ENCODE measurements at regions not wholly inside any gene's neighbourhood (a gene's known extent, or its start where the extent isn't known, plus 50 kb on each side); places are given as distances from the start of the nearest gene placed in this dataset.

DNA sequence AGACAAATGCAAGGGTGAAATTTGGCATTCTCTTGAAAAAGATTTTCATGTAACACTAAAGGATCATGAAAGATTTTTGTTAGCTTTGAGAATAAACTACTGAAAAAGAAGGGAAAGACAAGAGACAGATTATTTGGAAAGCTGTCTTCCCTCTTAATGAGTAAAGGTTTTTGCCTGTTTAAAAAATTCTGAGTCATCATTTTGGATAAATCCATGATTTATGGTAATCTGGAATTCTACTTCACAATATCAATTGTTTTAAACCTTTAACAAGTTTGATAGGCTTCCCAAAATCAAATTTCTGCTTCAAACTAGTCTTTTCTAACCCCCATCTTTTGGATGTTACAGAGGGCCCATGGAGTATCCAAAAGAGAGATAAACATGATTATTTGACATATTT is 641.5 kb upstream of the EPHA6 start:
- Histone ChIP-seq H3K9ac (ENCODE audit: insufficient read depth in 1 of 2, low read depth in 2 of 2, low read length in 2 of 2) (no peak overlapping the region), H3K27ac (ENCODE audit: extremely low read depth, low read depth, low read length) (no peak overlapping the region), H3K4me2 (ENCODE audit: insufficient read depth, low read length) (no peak overlapping the region), H3K9me3 (replicated peaks; ENCODE audit: control insufficient read depth, insufficient read depth, low read depth, low read length) (no peaks in the 10 kb centered on the region), H2AFZ (ENCODE audit: low read depth, low read length) (no peak overlapping the region), H4K20me1 (replicated peaks; ENCODE audit: control insufficient read depth, insufficient read depth, low read length) (no peaks in the 10 kb centered on the region), H3K27me3 (ENCODE audit: control insufficient read depth in 2 of 2, insufficient read depth in 2 of 2, low read length in 2 of 2) (no peaks in the 10 kb centered on the region), H3K4me1 (replicated peaks in 1 of 2; ENCODE audit: control insufficient read depth in 2 of 2, insufficient read depth in 2 of 2, low read length in 2 of 2) (no peaks in the 10 kb centered on the region), H3K36me3 (ENCODE audit: control insufficient read depth, insufficient read depth, low read length) (no peaks in the 10 kb centered on the region), H3K79me2 (ENCODE audit: control insufficient read depth, insufficient read depth, low read length) (no peaks in the 10 kb centered on the region), H3K4me3 (no peak overlapping the region), H3K9me1 (ENCODE audit: control insufficient read depth, insufficient read depth, low read length) (no peaks in the 10 kb centered on the region)
- in situ Hi-C loops (cut with MboI) = no loop called here
- TF ChIP-seq TBP (optimal IDR thresholded peaks at IDR 0.05; ENCODE audit: low read depth, low read length) (no peak), ZNF316 (IDR thresholded peaks at IDR 0.05) (peak; percentile 31; the same call in 1 of the 2 replicates)
- ATAC-seq (no peak), FAIRE-seq (no peak), DNase-seq (ENCODE audit: extremely low read depth in 1 of 4, low spot score in 3 of 4) (no peak)
- ChIA-PET CTCF (ENCODE audit: low intra/inter-chr PET ratio) (no interaction called here), POLR2A (no interaction called here)
- BruUV-seq (replicated peaks) = no TSS peak
- intact Hi-C loops (cut with micrococcal nuclease) = no loop called here

DNA sequence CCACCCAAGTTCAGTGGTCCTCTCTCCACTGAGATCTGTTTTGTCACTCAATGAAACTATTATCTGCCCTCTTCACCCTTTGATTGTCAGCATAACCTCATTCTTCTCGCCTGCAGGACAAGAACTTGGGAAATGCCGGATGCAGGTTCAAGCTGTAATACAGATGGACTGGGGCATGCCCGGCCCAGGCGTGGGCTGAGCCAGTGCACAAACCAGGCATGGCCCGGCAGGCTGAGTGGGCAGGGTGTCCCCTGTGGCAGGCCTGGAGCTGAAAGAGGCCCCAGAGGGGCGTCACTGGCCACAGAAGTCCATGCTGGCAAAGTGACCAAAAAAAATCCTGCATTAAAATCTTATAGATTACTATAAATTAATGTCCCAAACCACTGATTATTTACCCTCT is 638.9 kb upstream of the EPHA6 start:
- Histone ChIP-seq H3K9me3 (replicated peaks; ENCODE audit: control insufficient read depth, insufficient read depth, low read depth, low read length) (no peaks in the 10 kb centered on the region), H2AFZ (ENCODE audit: low read depth, low read length) (no peak overlapping the region), H3K27me3 (ENCODE audit: control insufficient read depth in 2 of 2, insufficient read depth in 2 of 2, low read length in 2 of 2) (no peaks in the 10 kb centered on the region), H3K27ac (ENCODE audit: extremely low read depth, low read depth, low read length) (no peak overlapping the region), H3K36me3 (ENCODE audit: control insufficient read depth, insufficient read depth, low read length) (no peaks in the 10 kb centered on the region), H3K79me2 (ENCODE audit: control insufficient read depth, insufficient read depth, low read length) (no peaks in the 10 kb centered on the region), H3K9ac (ENCODE audit: insufficient read depth in 1 of 2, low read depth in 2 of 2, low read length in 2 of 2) (no peak overlapping the region), H3K9me1 (ENCODE audit: control insufficient read depth, insufficient read depth, low read length) (no peaks in the 10 kb centered on the region), H4K20me1 (replicated peaks; ENCODE audit: control insufficient read depth, insufficient read depth, low read length) (no peaks in the 10 kb centered on the region), H3K4me1 (replicated peaks in 1 of 2; ENCODE audit: control insufficient read depth in 2 of 2, insufficient read depth in 2 of 2, low read length in 2 of 2) (no peaks in the 10 kb centered on the region), H3K4me2 (ENCODE audit: insufficient read depth, low read length) (no peak overlapping the region), H3K4me3 (no peak overlapping the region)
- ATAC-seq (no peak), FAIRE-seq (no peak), DNase-seq (ENCODE audit: extremely low read depth in 1 of 4, low spot score in 3 of 4) (no peak)
- in situ Hi-C loops (cut with MboI) = no loop called here
- POLR2A ChIA-PET = no interaction called here
- BruUV-seq (replicated peaks) = no TSS peak
- intact Hi-C loops (cut with micrococcal nuclease) = no loop called here
- WGBS (ENCODE audit: insufficient coverage, low coverage, missing lambda C conversion rate) = 4% methylated on average over 4 of the region's 6 CpGs
- CTCF ChIA-PET (ENCODE audit: low intra/inter-chr PET ratio) = no interaction called here
- TF ChIP-seq PRPF4 (IDR thresholded peaks at IDR 0.05; ENCODE audit: insufficient read depth, low read depth, low read length, poor library complexity, severe bottlenecking) = no peak
- TF ChIP-seq BRD9 (IDR thresholded peaks at IDR 0.05; ENCODE audit: low read depth, partially characterized antibody) = no peak
- no peak for TF ChIP-seq NFIX (CRISPR knock-in tag; IDR thresholded peaks at IDR 0.05; ENCODE audit: low read depth)
- TF ChIP-seq, protein P1, sequence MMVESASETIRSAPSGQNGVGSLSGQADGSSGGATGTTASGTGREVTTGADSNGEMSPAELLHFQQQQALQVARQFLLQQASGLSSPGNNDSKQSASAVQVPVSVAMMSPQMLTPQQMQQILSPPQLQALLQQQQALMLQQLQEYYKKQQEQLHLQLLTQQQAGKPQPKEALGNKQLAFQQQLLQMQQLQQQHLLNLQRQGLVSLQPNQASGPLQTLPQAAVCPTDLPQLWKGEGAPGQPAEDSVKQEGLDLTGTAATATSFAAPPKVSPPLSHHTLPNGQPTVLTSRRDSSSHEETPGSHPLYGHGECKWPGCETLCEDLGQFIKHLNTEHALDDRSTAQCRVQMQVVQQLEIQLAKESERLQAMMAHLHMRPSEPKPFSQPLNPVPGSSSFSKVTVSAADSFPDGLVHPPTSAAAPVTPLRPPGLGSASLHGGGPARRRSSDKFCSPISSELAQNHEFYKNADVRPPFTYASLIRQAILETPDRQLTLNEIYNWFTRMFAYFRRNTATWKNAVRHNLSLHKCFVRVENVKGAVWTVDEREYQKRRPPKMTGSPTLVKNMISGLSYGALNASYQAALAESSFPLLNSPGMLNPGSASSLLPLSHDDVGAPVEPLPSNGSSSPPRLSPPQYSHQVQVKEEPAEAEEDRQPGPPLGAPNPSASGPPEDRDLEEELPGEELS (CRISPR knock-in tag; IDR thresholded peaks at IDR 0.05; ENCODE audit: borderline replicate concordance) = no peak
- no peak for TF ChIP-seq SNIP1 (IDR thresholded peaks at IDR 0.05; ENCODE audit: low read depth)
- TF ChIP-seq MYBL2 (IDR thresholded peaks at IDR 0.05; ENCODE audit: low read depth) = no peak
- no peak for TF ChIP-seq MYBL2 (CRISPR knock-in tag; IDR thresholded peaks at IDR 0.05; ENCODE audit: borderline replicate concordance)
- no peak for TF ChIP-seq PHF21A (IDR thresholded peaks at IDR 0.05; ENCODE audit: borderline replicate concordance, low read depth)
- TF ChIP-seq NR3C1 (CRISPR knock-in tag; IDR thresholded peaks at IDR 0.05) = no peak
- no peak for TF ChIP-seq HDAC1 (IDR thresholded peaks at IDR 0.05)
- no peak for TF ChIP-seq ZNF436 (CRISPR knock-in tag; IDR thresholded peaks at IDR 0.05)

Data from K562 (cell line).